IMR-90 (cell line): ENCODE measurements at regions not wholly inside any gene's neighbourhood (a gene's known extent, or its start where the extent isn't known, plus 50 kb on each side); places are given as distances from the start of the nearest gene placed in this dataset.

Experiments
- ATAC-seq: fragments of 200-7000 bp; cut with Tn5 transposase; 2 replicates; pipeline ENCODE4 v1.9.1; 2020; ENCODE audit warnings: low read depth, mild to moderate bottlenecking, moderate library complexity
- BruUV-seq: library from RNA; stranded (reverse); fragments of 400-500 nt; replicated peaks from 2 replicates; lab custom pipeline; 2021; lab: Mats Ljungman, UMichigan
- CTCF ChIA-PET: fragments of 300-600 bp; formaldehyde crosslinking; extraction: SDS; loops from one replicate; lab custom pipeline; 2021; ENCODE audit warnings: antibody characterized with exemption; lab: Yijun Ruan, JAX
- POLR2A ChIA-PET: fragments of 300-600 bp; sonication (Branson Sonifier 250); formaldehyde crosslinking; loops from one replicate; lab custom pipeline; 2022; ENCODE audit warnings: antibody characterized with exemption; ENCODE audit not compliant: unreplicated experiment; lab: Charles Lee
- DNase-seq: peaks from one replicate; pipeline ENCODE4 v3.0.0; 2013
- H2AFZ ChIP-seq: replicated peaks from 2 replicates; pipeline ENCODE3; 2013; ENCODE audit warnings: low read length, mild to moderate bottlenecking; ENCODE audit not compliant: poor library complexity
- H2AK5ac ChIP-seq: 2 replicates; pipeline ENCODE4 v1.6.1; 2013; ENCODE audit warnings: low read depth, low read length, inconsistent platforms
- H2AK9ac ChIP-seq: replicated peaks from 2 replicates; pipeline ENCODE3; 2013; ENCODE audit warnings: mild to moderate bottlenecking, low read depth, low read length, moderate library complexity; ENCODE audit not compliant: poor library complexity
- H2BK120ac ChIP-seq: 2 replicates; pipeline ENCODE4 v1.6.1; 2013; ENCODE audit warnings: low read depth, low read length, inconsistent platforms
- H2BK15ac ChIP-seq: 3 replicates; pipeline ENCODE4 v1.6.1; 2013; ENCODE audit warnings: low read depth, low read length, inconsistent platforms
- H2BK20ac ChIP-seq: 2 replicates; pipeline ENCODE4 v1.6.1; 2013; ENCODE audit warnings: low read depth, mild to moderate bottlenecking, inconsistent platforms, low read length, moderate library complexity
- H2BK5ac ChIP-seq: 2 replicates; pipeline ENCODE4 v1.6.1; 2013; ENCODE audit warnings: mild to moderate bottlenecking, low read depth, low read length, inconsistent platforms; ENCODE audit not compliant: poor library complexity, severe bottlenecking
- H3K14ac ChIP-seq: replicated peaks from 2 replicates; pipeline ENCODE4 v1.6.1; 2013; ENCODE audit warnings: low read depth, low read length, inconsistent platforms
- H3K18ac ChIP-seq: 2 replicates; pipeline ENCODE4 v1.6.1; 2013; ENCODE audit warnings: low read depth, low read length, control low read depth
- H3K23ac ChIP-seq: 2 replicates; pipeline ENCODE4 v1.6.1; 2013; ENCODE audit warnings: low read depth, low read length, inconsistent platforms
- H3K27ac ChIP-seq: 2 replicates; pipeline ENCODE4 v1.5.1; 2013; ENCODE audit warnings: mild to moderate bottlenecking, control low read depth, low read length; ENCODE audit not compliant: insufficient read depth
- H3K27me3 ChIP-seq: 2 replicates; pipeline ENCODE4 v1.6.1; 2013; ENCODE audit warnings: low read length; ENCODE audit not compliant: control insufficient read depth, insufficient read depth
- H3K36me3 ChIP-seq: 2 replicates; pipeline ENCODE4 v1.6.1; 2013; ENCODE audit warnings: low read length, mixed read lengths; ENCODE audit not compliant: control insufficient read depth, insufficient read depth
- H3K4ac ChIP-seq: 2 replicates; pipeline ENCODE4 v1.6.1; 2013; ENCODE audit warnings: low read depth, low read length, inconsistent platforms
- H3K4me1 ChIP-seq: 2 replicates; pipeline ENCODE4 v1.6.1; 2013; ENCODE audit warnings: low read length, mixed read lengths; ENCODE audit not compliant: control insufficient read depth, insufficient read depth
- H3K4me2 ChIP-seq: 2 replicates; pipeline ENCODE4 v1.6.1; 2013; ENCODE audit warnings: low read depth, mild to moderate bottlenecking, control low read depth, low read length, moderate library complexity
- H3K4me3 ChIP-seq: 2 replicates; pipeline ENCODE4 v1.5.1; 2013; ENCODE audit warnings: low read depth, mild to moderate bottlenecking, control low read depth, low read length, moderate library complexity; ENCODE audit not compliant: insufficient read depth
- H3K56ac ChIP-seq: 2 replicates; pipeline ENCODE4 v1.6.1; 2013; ENCODE audit warnings: low read length, inconsistent platforms; ENCODE audit not compliant: insufficient read depth; ENCODE audit errors: extremely low read depth
- H3K79me1 ChIP-seq, 2 experiments: 2 replicates each; pipeline ENCODE4 v1.6.1; 2013; ENCODE audit warnings: low read length in 2 of 2, inconsistent platforms in 1 of 2, low read depth in 1 of 2
- H3K9ac ChIP-seq: 2 replicates; pipeline ENCODE4 v1.6.1; 2013; ENCODE audit warnings: low read depth, low read length, control low read depth
- H3K9me1 ChIP-seq: 2 replicates; pipeline ENCODE4 v1.6.1; 2013; ENCODE audit warnings: low read length, inconsistent platforms; ENCODE audit not compliant: insufficient read depth
- H3K9me3 ChIP-seq: 2 replicates; pipeline ENCODE4 v1.6.1; 2013; ENCODE audit warnings: low read length; ENCODE audit not compliant: control insufficient read depth, insufficient read depth
- H4K20me1 ChIP-seq: 2 replicates; pipeline ENCODE4 v1.6.1; 2013; ENCODE audit warnings: low read length, inconsistent platforms; ENCODE audit not compliant: insufficient read depth
- H4K5ac ChIP-seq: 2 replicates; pipeline ENCODE4 v1.6.1; 2013; ENCODE audit warnings: mild to moderate bottlenecking, low read depth, low read length, control low read depth
- H4K8ac ChIP-seq, 2 experiments: 2 replicates each; pipeline ENCODE4 v1.6.1; 2013; ENCODE audit warnings: low read depth in 2 of 2, low read length in 2 of 2, control low read depth in 1 of 2, inconsistent platforms in 1 of 2
- H4K91ac ChIP-seq: 2 replicates; pipeline ENCODE4 v1.6.1; 2013; ENCODE audit warnings: low read depth, low read length, inconsistent platforms; ENCODE audit not compliant: insufficient read depth
- BHLHE40 ChIP-seq: fragments of 150-350 bp; IDR thresholded peaks from 2 replicates; pipeline ENCODE4 v1.6.1; 2016; ENCODE audit warnings: mild to moderate bottlenecking, low read depth, low read length
- CHD1 ChIP-seq: IDR thresholded peaks from 2 replicates; pipeline ENCODE4 v1.6.1; 2012; ENCODE audit warnings: low read depth, low read length, improper control_type of control experiment
- FOS ChIP-seq: fragments of 150-350 bp; IDR thresholded peaks from 2 replicates; pipeline ENCODE4 v1.6.1; 2016; ENCODE audit warnings: low read depth, low read length
- MAFK ChIP-seq: IDR thresholded peaks from 2 replicates; pipeline ENCODE4 v1.6.1; 2012; ENCODE audit warnings: low read depth, low read length, improper control_type of control experiment
- MAZ ChIP-seq: IDR thresholded peaks from 2 replicates; pipeline ENCODE4 v1.6.1; 2012; ENCODE audit warnings: low read depth, mild to moderate bottlenecking, low read length, improper control_type of control experiment, moderate library complexity, borderline replicate concordance
- MXI1 ChIP-seq: IDR thresholded peaks from 2 replicates; pipeline ENCODE4 v1.6.1; 2012; ENCODE audit warnings: low read depth, mild to moderate bottlenecking, low read length, moderate library complexity, borderline replicate concordance
- NFE2L2 ChIP-seq: fragments of 150-350 bp; IDR thresholded peaks from 2 replicates; pipeline ENCODE4 v1.6.1; 2016; ENCODE audit warnings: low read depth, mild to moderate bottlenecking, low read length
- POLR2A ChIP-seq: IDR thresholded peaks from 2 replicates; pipeline ENCODE4 v1.6.1; 2012; ENCODE audit warnings: mild to moderate bottlenecking, low read depth, low read length
- RAD21 ChIP-seq: IDR thresholded peaks from 2 replicates; pipeline ENCODE4 v1.6.1; 2012; ENCODE audit warnings: low read length, improper control_type of control experiment
- RCOR1 ChIP-seq: IDR thresholded peaks from 2 replicates; pipeline ENCODE4 v1.6.1; 2012; ENCODE audit warnings: mild to moderate bottlenecking, low read length, improper control_type of control experiment; ENCODE audit not compliant: insufficient replicate concordance
- RFX5 ChIP-seq: IDR thresholded peaks from 2 replicates; pipeline ENCODE4 v1.8.0; 2012; ENCODE audit warnings: low read depth, mild to moderate bottlenecking, low read length, moderate library complexity
- SMC3 ChIP-seq: fragments of 150-350 bp; IDR thresholded peaks from 2 replicates; pipeline ENCODE4 v1.6.1; 2016; ENCODE audit warnings: low read depth, mild to moderate bottlenecking, antibody characterized with exemption, low read length, moderate library complexity
- WGBS, 2 experiments: methylation state at CpG; one replicate each; pipeline versions ENCODE4 v1.1.5 to v1.1.7; 2013; ENCODE audit warnings: missing lambda C conversion rate in 2 of 2; ENCODE audit not compliant: insufficient read length in 1 of 2; ENCODE audit errors: extremely low coverage in 2 of 2; 5-methylcytosine and 5-hydroxymethylcytosine counted together
- dilution Hi-C: fragments of 300-500 bp; cut with HindIII; formaldehyde crosslinking; loops from one replicate; pipeline ENCODE4 v1.14.3; 2018; ENCODE audit warnings: low sequenced_read_pairs; ENCODE audit not compliant: unreplicated experiment
- in situ Hi-C: fragments of 300-500 bp; cut with MboI; formaldehyde crosslinking; loops from 3 replicates; pipeline ENCODE4 v1.14.3; 2019; ENCODE audit warnings: low sequenced_read_pairs, inconsistent platforms, mixed read lengths
- intact Hi-C: fragments of 100-400 bp; cut with micrococcal nuclease; formaldehyde crosslinking; loops from 2 replicates; pipeline ENCODE4 v1.10.0; 2022
- TF ChIP-seq, protein P1 (sequence below): fragments of 150-350 bp; IDR thresholded peaks from 2 replicates; pipeline ENCODE4 v1.6.1; 2017; ENCODE audit warnings: mild to moderate bottlenecking, antibody characterized with exemption, low read length, low read depth
- TF ChIP-seq, protein P2 (sequence below): conservative IDR thresholded peaks from 2 replicates; pipeline ENCODE4 v1.5.1; 2012; ENCODE audit warnings: mild to moderate bottlenecking, low read depth, low read length, improper control_type of control experiment
- TF ChIP-seq, protein P3 (sequence below): fragments of 150-350 bp; IDR thresholded peaks from 2 replicates; pipeline ENCODE4 v1.6.1; 2016; ENCODE audit warnings: low read depth, mild to moderate bottlenecking, low read length, moderate library complexity, borderline replicate concordance

DNA sequence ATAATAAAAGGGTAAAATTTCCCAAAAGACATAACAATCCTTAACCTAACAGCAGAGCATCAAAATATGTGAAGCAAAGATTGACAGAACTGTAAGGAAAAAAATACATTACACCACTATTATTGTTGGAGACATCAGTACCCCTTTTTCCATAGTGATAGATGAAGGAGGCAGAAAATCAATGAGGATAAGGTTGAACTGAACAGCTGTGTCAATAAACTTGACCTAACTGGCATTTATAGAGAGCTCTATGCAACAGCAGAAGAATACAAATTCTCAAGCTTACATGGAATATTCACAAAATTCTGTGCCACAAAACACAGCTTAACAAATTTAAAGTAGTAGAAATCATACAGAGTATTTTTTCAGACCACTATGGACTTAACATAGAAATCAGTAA is 195.0 kb upstream of the ELAC2 start (continued):
- TF ChIP-seq RCOR1 = no peak

DNA sequence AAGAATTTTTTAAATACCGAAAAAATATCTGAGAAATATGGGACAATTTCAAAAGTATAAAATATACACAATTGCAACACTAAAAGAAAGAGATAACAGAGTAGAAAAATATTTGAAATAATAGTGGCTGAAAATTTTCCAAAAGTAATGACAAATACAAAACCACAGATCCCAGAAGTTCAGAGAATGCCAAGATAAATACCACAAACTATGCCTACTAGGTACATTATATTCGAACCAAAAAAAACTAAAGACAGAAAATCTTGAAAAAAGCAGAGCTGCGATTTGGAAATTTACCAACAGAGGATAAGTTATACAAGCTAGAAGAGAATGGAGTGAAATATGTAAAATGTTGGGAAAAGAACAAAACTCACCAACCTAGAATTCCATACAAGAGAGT is 191.3 kb upstream of the ELAC2 start:
- no CpG with 5 or more reads among the region's 3 CpGs for WGBS, 2 experiments
- POLR2A ChIA-PET = interaction anchor here (0.6 kb wide), 1 partner anchor 12 kb away, joined by 6 read pairs; no protein-coding TSS in a partner anchor
- Histone ChIP-seq H2AFZ (no peak overlapping the region), H3K36me3 (no peaks in the 10 kb centered on the region), H3K79me1 (no peaks in the 10 kb centered on the region), H3K18ac (no peak overlapping the region), H3K4ac (no peak overlapping the region), H4K20me1 (no peaks in the 10 kb centered on the region), H3K9me1 (no peaks in the 10 kb centered on the region), H2BK120ac (no peak overlapping the region), H3K14ac (no peak overlapping the region), H3K27ac (no peak overlapping the region), H2BK15ac (no peak overlapping the region), H3K9me3 (no peaks in the 10 kb centered on the region), H4K5ac (no peak overlapping the region), H3K56ac (no peak overlapping the region), H3K27me3 (no peaks in the 10 kb centered on the region), H2AK9ac (no peak overlapping the region), H3K9ac (no peak overlapping the region), H3K4me3 (no peak overlapping the region), H3K4me2 (no peak overlapping the region), H3K23ac (no peak overlapping the region), H4K91ac (no peak overlapping the region), H4K8ac (no peak overlapping the region), H2AK5ac (no peak overlapping the region), H2BK5ac (no peak overlapping the region), H3K4me1 (no peaks in the 10 kb centered on the region), H2BK20ac (no peak overlapping the region)
- CTCF ChIA-PET = no interaction called here
- dilution Hi-C loops = no loop called here
- in situ Hi-C loops = no loop called here
- ATAC-seq (no peak), DNase-seq (no peak)
- no TSS peak for BruUV-seq
- no peak for TF ChIP-seq RAD21
- no peak for TF ChIP-seq NFE2L2
- TF ChIP-seq RFX5 = no peak
- no peak for TF ChIP-seq FOS
- no peak for TF ChIP-seq MXI1
- TF ChIP-seq, protein P1, sequence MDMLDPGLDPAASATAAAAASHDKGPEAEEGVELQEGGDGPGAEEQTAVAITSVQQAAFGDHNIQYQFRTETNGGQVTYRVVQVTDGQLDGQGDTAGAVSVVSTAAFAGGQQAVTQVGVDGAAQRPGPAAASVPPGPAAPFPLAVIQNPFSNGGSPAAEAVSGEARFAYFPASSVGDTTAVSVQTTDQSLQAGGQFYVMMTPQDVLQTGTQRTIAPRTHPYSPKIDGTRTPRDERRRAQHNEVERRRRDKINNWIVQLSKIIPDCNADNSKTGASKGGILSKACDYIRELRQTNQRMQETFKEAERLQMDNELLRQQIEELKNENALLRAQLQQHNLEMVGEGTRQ = no peak
- TF ChIP-seq, protein P2, sequence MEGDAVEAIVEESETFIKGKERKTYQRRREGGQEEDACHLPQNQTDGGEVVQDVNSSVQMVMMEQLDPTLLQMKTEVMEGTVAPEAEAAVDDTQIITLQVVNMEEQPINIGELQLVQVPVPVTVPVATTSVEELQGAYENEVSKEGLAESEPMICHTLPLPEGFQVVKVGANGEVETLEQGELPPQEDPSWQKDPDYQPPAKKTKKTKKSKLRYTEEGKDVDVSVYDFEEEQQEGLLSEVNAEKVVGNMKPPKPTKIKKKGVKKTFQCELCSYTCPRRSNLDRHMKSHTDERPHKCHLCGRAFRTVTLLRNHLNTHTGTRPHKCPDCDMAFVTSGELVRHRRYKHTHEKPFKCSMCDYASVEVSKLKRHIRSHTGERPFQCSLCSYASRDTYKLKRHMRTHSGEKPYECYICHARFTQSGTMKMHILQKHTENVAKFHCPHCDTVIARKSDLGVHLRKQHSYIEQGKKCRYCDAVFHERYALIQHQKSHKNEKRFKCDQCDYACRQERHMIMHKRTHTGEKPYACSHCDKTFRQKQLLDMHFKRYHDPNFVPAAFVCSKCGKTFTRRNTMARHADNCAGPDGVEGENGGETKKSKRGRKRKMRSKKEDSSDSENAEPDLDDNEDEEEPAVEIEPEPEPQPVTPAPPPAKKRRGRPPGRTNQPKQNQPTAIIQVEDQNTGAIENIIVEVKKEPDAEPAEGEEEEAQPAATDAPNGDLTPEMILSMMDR = no peak
- no peak for TF ChIP-seq POLR2A
- no peak for TF ChIP-seq MAFK
- TF ChIP-seq CHD1 = no peak
- TF ChIP-seq RCOR1 = no peak
- TF ChIP-seq MAZ = no peak
- TF ChIP-seq SMC3 = no peak
- TF ChIP-seq BHLHE40 = no peak
- TF ChIP-seq, protein P3, sequence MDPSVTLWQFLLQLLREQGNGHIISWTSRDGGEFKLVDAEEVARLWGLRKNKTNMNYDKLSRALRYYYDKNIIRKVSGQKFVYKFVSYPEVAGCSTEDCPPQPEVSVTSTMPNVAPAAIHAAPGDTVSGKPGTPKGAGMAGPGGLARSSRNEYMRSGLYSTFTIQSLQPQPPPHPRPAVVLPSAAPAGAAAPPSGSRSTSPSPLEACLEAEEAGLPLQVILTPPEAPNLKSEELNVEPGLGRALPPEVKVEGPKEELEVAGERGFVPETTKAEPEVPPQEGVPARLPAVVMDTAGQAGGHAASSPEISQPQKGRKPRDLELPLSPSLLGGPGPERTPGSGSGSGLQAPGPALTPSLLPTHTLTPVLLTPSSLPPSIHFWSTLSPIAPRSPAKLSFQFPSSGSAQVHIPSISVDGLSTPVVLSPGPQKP = no peak
- intact Hi-C loops = no loop called here
